Epidermal melanocyte (primary cell): ENCODE measurements at regions not wholly inside any gene's neighbourhood (a gene's known extent, or its start where the extent isn't known, plus 50 kb on each side); places are given as distances from the start of the nearest gene placed in this dataset.
A peak's percentile ranks its signal among the peaks of the same experiment; 100 is the strongest.
"Not testable (repeated sequence)": the region's sequence is repeated elsewhere in the genome, so short reads cannot be mapped to it uniquely, and the experiment has no call there.

Experiments used
- DNase-seq: peaks from one replicate; pipeline ENCODE4 v3.0.0; 2011; ENCODE audit warnings: low spot score; ENCODE audit not compliant: insufficient read length

- DNase-seq, result no peak
Observed at GRCh38 chr15:81901319-81901718, 144.5 kb downstream of the MEX3B start.

GRCh38 chr15:81899730-81900129 lies 146.1 kb downstream of the MEX3B start:
- DNase-seq, result no peak

- no peak for DNase-seq
Observed at GRCh38 chr15:81899024-81899423, 146.8 kb downstream of the MEX3B start.

GRCh38 chr15:81897057-81897677 lies 148.7 kb downstream of the MEX3B start:
- no peak for DNase-seq

- no peak for DNase-seq
Observed at GRCh38 chr15:81896356-81896755, 149.5 kb downstream of the MEX3B start.

GRCh38 chr15:81895723-81896122 lies 150.1 kb downstream of the MEX3B start:
- no peak for DNase-seq

- no peak for DNase-seq
Observed at GRCh38 chr15:81894061-81894460, 151.8 kb downstream of the MEX3B start.

- DNase-seq, result no peak
Observed at GRCh38 chr15:81893182-81893835, 152.5 kb downstream of the MEX3B start.

- no peak for DNase-seq
Observed at GRCh38 chr15:81890496-81890895, 155.3 kb downstream of the MEX3B start.

- no peak for DNase-seq
Observed at GRCh38 chr15:81889485-81889881, 156.3 kb downstream of the MEX3B start.

GRCh38 chr15:81888748-81889484 lies 156.9 kb downstream of the MEX3B start:
- DNase-seq, result peak; percentile 65

GRCh38 chr15:81887912-81888311 lies 157.9 kb downstream of the MEX3B start:
- no peak for DNase-seq

GRCh38 chr15:81887188-81887587 lies 158.6 kb downstream of the MEX3B start:
- not testable (repeated sequence) for DNase-seq

- no peak for DNase-seq
Observed at GRCh38 chr15:81886591-81886990, 159.2 kb downstream of the MEX3B start.

- DNase-seq, result no peak
Observed at GRCh38 chr15:81886080-81886479, 159.7 kb downstream of the MEX3B start.

- DNase-seq, result no peak
Observed at GRCh38 chr15:81885135-81885534, 160.7 kb downstream of the MEX3B start.

- no peak for DNase-seq
Observed at GRCh38 chr15:81882504-81882903, 163.3 kb downstream of the MEX3B start.

- no peak for DNase-seq
Observed at GRCh38 chr15:81880833-81881232, 165.0 kb downstream of the MEX3B start.

GRCh38 chr15:81880314-81880713 lies 165.5 kb downstream of the MEX3B start:
- no peak for DNase-seq

- not testable (repeated sequence) for DNase-seq
Observed at GRCh38 chr15:81875717-81876116, 170.1 kb downstream of the MEX3B start.

- not testable (repeated sequence) for DNase-seq
Observed at GRCh38 chr15:81870746-81871106, 175.1 kb downstream of the MEX3B start.

GRCh38 chr15:81870062-81870745 lies 175.6 kb downstream of the MEX3B start:
- DNase-seq, result not testable (repeated sequence)
